LNCaP clone FGC (cell line): ENCODE measurements at regions not wholly inside any gene's neighbourhood (a gene's known extent, or its start where the extent isn't known, plus 50 kb on each side); places are given as distances from the start of the nearest gene placed in this dataset.
"Not testable (repeated sequence)": the region's sequence is repeated elsewhere in the genome, so short reads cannot be mapped to it uniquely, and the experiment has no call there.

Experiments used
- DNase-seq: peaks from one replicate; pipeline ENCODE4 v3.0.0-alpha.2; 2011; ENCODE audit warnings: low read depth
- H3K4me3 ChIP-seq: 2 replicates; pipeline ENCODE4 v1.5.1; 2011; ENCODE audit warnings: mild to moderate bottlenecking, low read depth, low read length, control low read depth
- CTCF ChIP-seq: IDR thresholded peaks from 2 replicates; pipeline ENCODE4 v1.5.1; 2012; ENCODE audit warnings: mild to moderate bottlenecking; ENCODE audit not compliant: control insufficient read depth, insufficient read depth; ENCODE audit errors: extremely low read depth

GRCh38 chrX:88202149-88202548 is 544.9 kb upstream of the CPXCR1 start:
- DNase-seq = no peak
- H3K4me3 ChIP-seq = no peak overlapping the region
- TF ChIP-seq CTCF = no peak

GRCh38 chrX:88244066-88244465 is 503.0 kb upstream of the CPXCR1 start:
- DNase-seq = no peak
- no peak for TF ChIP-seq CTCF
- no peak overlapping the region for H3K4me3 ChIP-seq

GRCh38 chrX:88284844-88285243 is 462.2 kb upstream of the CPXCR1 start:
- no peak overlapping the region for H3K4me3 ChIP-seq
- no peak for TF ChIP-seq CTCF
- peak; percentile 38 for DNase-seq

GRCh38 chrX:88313972-88314371 is 433.1 kb upstream of the CPXCR1 start:
- DNase-seq, H3K4me3 ChIP-seq: not testable (repeated sequence)

- no peak for DNase-seq
Observed at GRCh38 chrX:88325634-88326033, 421.4 kb upstream of the CPXCR1 start.

GRCh38 chrX:88355252-88355651 is 391.8 kb upstream of the CPXCR1 start:
- no peak overlapping the region for H3K4me3 ChIP-seq
- peak; percentile 10 for DNase-seq
- no peak for TF ChIP-seq CTCF

More at GRCh38 chrX:88325634-88326033, 421.4 kb upstream of the CPXCR1 start:
- TF ChIP-seq CTCF = no peak
- H3K4me3 ChIP-seq = no peak overlapping the region

GRCh38 chrX:88366314-88366713 is 380.7 kb upstream of the CPXCR1 start:
- no peak overlapping the region for H3K4me3 ChIP-seq
- no peak for TF ChIP-seq CTCF
- no peak for DNase-seq
